GM18861 (cell line): ENCODE measurements at regions not wholly inside any gene's neighbourhood (a gene's known extent, or its start where the extent isn't known, plus 50 kb on each side); places are given as distances from the start of the nearest gene placed in this dataset.
A peak's percentile ranks its signal among the peaks of the same experiment; 100 is the strongest.

Experiments used
- ATAC-seq: cut with Tn5 transposase; IDR thresholded peaks from one replicate; pipeline ENCODE4 v1.9.1; 2021; ENCODE audit not compliant: unreplicated experiment

- no peak for ATAC-seq
Measured at GRCh38 chr7:148472406-148472805, 118.2 kb upstream of the C7orf33 start.

GRCh38 chr7:148473703-148474480 lies 116.7 kb upstream of the C7orf33 start:
- no peak for ATAC-seq

DNA sequence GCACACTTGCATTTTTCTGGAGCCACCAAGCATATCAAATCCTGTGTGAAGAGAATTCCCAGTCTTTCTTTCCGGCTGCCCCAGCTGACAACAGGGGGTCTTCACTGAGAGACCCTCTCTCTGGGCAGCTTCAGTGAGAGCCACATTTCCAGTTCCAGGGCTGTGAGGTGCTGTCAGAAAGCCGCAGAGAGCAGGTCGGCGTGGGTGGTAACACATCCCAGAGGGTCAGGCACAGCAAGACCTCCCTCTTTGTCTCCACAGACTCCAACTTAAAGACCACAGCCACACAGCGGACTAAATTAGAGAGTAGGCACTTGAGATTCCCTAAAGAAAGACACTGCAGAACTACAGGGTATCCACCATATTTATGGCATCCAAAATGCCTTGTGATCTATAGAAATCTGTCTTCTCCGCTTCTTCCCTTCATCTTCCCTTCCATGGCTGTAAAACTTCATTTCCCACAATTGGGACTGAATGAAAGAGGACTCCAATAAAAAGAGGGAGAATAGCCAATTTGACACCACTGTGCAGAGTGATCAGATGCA lies 116.0 kb upstream of the C7orf33 start:
- ATAC-seq: no peak

DNA sequence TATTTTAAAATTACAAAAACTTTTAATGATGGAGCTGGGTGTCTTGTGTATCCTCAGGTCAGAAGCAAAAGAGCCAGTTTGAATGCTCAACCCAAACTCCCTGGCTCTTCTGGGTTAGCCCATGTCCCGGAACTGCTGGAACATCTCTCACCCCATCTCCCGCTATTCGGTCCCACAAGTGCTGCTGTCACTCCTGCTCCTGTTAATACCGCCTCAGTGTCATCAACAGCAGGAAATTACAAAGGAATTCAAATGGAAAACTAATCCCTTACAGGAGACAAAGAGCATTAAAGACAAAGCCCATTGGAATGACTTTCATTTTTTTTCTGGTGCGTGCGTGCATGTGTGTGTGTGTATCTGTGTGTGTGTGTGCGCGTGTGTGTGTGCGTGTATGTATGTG lies 112.0 kb upstream of the C7orf33 start:
- no peak for ATAC-seq

GRCh38 chr7:148480479-148481146 lies 110.0 kb upstream of the C7orf33 start:
- ATAC-seq: no peak

DNA sequence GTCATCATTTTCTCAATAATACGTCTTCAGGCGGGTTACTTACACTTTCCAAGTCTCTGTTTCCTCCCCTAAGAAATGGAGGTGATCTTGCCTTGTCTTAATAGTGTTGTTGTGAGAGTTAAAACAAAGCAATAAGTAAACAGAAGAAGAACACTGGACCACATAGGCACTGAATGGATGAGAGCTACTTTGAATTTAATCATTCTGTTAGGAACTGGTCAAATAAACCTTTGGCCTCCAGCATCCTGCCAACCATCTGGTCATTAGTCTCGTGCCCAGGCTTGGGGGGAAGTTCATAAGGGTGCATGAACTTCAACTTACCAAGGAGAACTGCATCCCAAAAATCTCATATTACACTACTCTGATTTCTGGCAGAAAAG lies 109.4 kb upstream of the C7orf33 start:
- ATAC-seq: no peak

- ATAC-seq: no peak
Measured at GRCh38 chr7:148481971-148482626, 108.5 kb upstream of the C7orf33 start.

DNA sequence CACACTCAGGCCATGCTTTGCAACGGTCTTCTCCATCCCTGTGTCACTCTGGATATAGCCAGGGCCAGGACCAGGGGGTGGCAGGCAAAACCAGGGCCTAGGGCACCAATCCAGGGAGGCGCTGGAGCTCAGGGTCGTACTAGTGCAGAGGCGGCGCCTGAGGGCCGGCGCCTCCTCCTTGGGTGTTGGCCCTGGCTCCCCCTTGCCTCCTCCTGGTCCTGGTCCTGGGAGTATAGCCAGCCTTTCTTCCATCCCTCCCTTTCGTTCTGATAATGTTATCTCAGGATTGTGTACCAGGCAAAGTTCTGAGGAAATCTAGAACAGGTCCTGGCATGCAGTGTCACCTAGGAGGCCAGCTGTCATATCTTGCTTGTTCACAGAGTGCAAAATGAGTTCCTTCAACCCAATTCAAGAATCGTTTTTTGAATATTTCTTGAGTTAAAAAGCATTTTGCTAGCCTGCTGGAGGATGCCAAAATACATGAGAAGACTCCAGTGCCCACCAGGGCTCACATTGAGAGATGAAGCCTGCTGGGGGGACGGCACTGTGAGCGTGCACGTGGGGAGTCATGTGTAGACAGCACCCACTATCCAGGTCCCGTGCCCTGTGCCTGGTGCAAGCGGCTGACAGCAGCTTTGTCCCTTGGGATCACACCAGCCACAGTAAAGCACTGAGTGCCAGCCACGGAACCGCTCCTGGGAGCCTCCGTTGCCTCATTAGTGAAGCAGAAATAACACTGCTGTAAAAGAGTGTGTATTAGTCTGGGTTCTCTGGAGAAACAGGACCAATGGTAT lies 106.9 kb upstream of the C7orf33 start:
- ATAC-seq: no peak

GRCh38 chr7:148484486-148484885 lies 106.1 kb upstream of the C7orf33 start:
- ATAC-seq: no peak

GRCh38 chr7:148485618-148486017 lies 104.9 kb upstream of the C7orf33 start:
- no peak for ATAC-seq

DNA sequence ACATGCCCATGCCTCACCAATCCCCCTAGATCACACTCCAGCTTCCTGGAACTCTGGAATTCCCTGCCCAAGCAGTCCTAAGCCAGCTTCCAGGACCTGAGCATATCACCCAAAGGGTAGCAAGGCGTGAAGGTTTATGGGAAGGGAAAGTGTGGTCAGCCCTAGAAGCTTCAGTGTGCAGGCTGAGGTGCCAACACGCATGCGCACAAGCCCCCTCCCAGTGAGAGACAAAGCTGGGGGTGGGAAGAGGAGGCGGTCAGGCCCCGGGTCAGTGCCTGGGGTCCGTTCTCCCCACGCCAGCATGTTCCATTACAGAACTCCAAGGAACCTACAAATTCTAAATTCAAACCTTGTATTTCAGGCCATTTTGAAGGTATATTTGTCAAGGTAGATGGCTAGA lies 103.6 kb upstream of the C7orf33 start:
- ATAC-seq: no peak

- no peak for ATAC-seq
Measured at GRCh38 chr7:148487912-148488311, 102.7 kb upstream of the C7orf33 start.

- ATAC-seq: no peak
Measured at GRCh38 chr7:148489678-148490077, 100.9 kb upstream of the C7orf33 start.

- no peak for ATAC-seq
Measured at GRCh38 chr7:148492157-148492860, 98.3 kb upstream of the C7orf33 start.

DNA sequence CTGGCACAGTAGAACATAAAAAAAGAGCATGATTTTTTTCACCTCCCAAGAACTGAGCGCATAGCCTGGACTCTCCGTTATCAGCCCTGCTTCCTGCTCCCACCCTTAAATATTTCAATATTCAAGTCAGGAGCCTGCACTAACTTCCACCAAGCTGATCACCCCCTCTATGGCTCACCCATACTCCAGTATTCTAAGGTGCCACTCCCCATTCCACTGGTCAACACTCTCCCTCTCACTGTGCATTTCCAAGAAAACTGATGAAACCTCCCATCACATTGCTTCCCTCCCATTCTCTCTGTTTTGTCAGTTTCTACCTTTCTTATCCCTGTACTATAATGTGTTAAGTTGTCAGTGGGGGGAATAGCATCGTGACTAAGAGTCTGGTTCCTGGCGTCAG lies 95.0 kb upstream of the C7orf33 start:
- ATAC-seq: no peak

DNA sequence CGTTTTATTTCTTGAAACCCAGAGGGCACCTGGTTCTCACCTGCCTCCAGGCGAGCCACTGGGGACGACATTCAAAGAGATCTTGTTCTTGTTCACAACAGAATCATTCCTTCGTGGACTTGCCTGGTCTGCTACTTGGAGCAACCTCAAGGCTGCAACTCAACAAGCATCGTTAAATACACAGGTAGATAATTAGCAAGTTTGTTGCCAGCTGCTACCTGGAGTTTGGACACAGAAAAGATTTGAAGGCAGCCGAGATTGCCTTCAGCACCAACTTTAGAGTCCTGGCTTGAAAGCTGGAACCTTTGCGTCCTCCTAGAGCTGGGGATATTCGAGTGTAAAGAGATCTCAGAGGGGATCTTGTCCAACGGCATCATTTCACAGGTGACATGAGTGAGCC lies 89.6 kb upstream of the C7orf33 start:
- no peak for ATAC-seq

- ATAC-seq: no peak
Measured at GRCh38 chr7:148503900-148504487, 86.6 kb upstream of the C7orf33 start.

DNA sequence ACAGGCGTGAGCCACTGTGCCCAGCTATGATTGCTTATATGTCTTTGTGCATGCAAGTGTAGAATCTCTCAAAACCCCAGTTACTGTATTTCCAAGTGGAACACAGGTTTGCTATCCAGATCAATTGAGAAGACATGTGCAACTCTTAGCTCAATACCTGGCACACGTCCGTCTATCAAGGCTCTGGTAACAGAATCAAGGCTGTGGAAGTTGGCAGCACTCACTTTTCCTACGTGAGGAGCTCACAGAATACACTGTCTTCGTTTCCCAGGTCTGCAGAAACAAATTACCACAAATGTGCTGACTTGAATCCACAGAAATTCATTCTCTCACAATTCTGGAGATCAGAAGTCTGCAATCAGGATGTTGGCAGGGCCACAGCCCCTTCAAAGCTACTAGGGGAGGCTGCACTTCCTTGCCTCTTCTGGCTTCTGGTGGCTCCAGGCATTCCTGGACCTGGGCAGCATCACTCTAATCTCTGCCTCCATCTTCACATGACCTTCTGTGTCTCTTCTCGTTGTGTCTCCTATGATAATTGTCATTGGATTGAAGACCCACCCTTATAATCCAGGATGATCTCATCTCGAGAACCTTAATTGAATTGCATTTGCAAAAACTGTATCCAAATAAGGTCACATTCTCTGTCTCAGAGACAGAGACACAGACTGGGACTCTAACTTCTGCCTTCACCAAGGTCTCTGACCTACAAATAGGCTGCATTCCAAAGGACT lies 84.8 kb upstream of the C7orf33 start:
- no peak for ATAC-seq

DNA sequence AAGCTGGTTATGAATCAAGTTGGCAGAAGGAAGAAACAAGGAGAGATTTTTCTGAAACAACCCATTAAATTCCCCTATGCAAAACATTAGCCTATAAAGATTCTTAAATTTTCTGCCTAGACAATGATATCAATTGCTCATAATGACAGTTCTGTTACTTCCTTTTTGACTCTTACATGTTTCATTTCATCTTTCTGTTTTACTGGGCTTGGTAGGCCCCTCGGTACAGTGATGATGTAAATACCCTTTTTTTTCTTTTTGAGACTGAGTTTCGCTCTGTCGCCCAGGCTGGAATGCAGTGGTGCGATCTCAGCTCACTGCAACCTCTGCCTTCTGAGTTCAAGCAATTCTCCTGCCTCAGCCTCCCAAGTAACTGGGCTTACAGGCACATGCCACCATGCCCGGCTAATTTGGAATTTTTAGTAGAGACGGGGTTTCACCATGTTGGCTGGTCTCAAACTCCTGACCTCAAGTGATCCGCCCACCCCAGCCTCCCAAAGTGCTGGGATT lies 83.4 kb upstream of the C7orf33 start:
- peak; percentile 99 for ATAC-seq
